WI38 (cell line): ENCODE measurements at regions not wholly inside any gene's neighbourhood (a gene's known extent, or its start where the extent isn't known, plus 50 kb on each side); places are given as distances from the start of the nearest gene placed in this dataset.

Source experiments
- H3K4me3 ChIP-seq: 2 replicates; pipeline ENCODE4 v1.5.1; 2011; ENCODE audit warnings: low read depth, mild to moderate bottlenecking, control low read depth, low read length
- CTCF ChIP-seq: IDR thresholded peaks from 2 replicates; pipeline ENCODE4 v1.5.1; 2012; ENCODE audit warnings: low read depth, mild to moderate bottlenecking, control low read depth, low read length

DNA sequence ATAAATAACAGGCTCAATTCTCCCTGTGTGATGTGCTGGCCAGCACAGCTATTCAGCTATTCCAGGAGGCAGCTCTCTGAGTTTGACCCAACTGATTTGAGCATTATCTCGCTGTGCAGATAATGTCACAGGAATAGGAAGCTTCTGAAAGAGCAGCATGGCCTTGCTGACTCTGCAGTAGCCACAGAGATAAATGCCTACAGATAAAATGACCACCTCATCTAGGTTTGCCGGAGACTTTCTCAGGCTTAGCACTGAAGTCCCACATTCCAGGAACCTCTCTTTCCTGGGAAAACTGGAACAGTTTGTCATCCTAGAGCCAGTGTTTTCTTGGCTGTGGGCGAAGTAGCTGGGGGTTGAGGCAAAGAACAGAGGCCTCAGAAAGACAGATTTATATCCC lies 98.9 kb downstream of the MRPL39 start:
- H3K4me3 ChIP-seq, result no peak overlapping the region
- no peak for TF ChIP-seq CTCF

DNA sequence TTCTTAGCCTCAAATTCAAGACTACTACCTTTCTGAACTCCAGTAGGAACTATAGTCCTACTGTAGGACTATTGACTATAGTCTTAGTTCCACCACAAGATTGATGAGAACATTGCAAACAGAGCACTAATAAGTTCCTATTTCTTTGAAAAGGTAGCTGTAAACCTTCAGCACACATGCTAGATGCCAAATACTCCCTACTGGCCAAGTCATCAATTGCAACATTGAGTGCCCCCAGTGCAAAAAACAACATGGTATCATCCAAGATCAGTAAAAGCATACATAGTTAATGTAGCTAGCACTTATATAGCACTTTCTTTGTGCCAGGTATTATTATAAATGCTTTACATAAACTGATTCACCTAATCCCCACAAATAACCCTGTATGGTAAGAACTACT lies 99.8 kb downstream of the MRPL39 start:
- TF ChIP-seq CTCF, result no peak
- H3K4me3 ChIP-seq, result no peak overlapping the region

- H3K4me3 ChIP-seq, result no peak overlapping the region
- no peak for TF ChIP-seq CTCF
Observed at GRCh38 chr21:25506887-25507286, 100.4 kb downstream of the MRPL39 start.

GRCh38 chr21:25506261-25506660 lies 101.0 kb downstream of the MRPL39 start:
- no peak overlapping the region for H3K4me3 ChIP-seq
- TF ChIP-seq CTCF, result no peak

GRCh38 chr21:25503981-25504380 lies 103.3 kb downstream of the MRPL39 start:
- no peak overlapping the region for H3K4me3 ChIP-seq
- no peak for TF ChIP-seq CTCF

GRCh38 chr21:25501996-25502665 lies 105.2 kb downstream of the MRPL39 start:
- TF ChIP-seq CTCF, result no peak
- no peak overlapping the region for H3K4me3 ChIP-seq

GRCh38 chr21:25501462-25501861 lies 105.8 kb downstream of the MRPL39 start:
- no peak overlapping the region for H3K4me3 ChIP-seq
- TF ChIP-seq CTCF, result no peak
